ENCODE measurements at regions not wholly inside any gene's neighbourhood (a gene's known extent, or its start where the extent isn't known, plus 50 kb on each side); places are given as distances from the start of the nearest gene placed in this dataset.

DNA sequence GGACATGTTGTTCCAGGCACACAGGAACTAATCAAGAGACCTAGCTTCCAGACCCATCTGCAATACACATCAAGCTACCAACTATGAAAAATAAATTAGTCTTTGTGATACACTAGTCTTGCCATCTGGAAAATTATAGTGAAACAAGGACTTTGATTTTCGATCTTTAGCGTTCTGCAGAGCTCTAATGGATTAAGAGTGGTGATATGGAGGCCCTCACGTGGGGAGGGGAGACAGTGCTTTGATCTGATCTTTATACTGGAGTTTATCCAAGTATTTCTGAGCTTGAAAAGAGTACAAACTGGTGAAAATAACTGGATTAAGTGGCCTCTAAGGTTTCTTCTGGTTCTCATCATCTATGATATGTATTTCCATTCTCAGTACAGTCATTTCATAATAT lies 273.4 kb upstream of the CDH7 start:
- no peak for DNase-seq (ENCODE audit: low spot score)
- peaks cover 4% of the 10 kb centered on the region for H3K9me3 Mint-ChIP-seq (ENCODE audit: low read depth)
- H3K4me3 Mint-ChIP-seq (ENCODE audit: unreplicated experiment), result no peak overlapping the region
- peaks cover 2% of the 10 kb centered on the region for H3K27me3 Mint-ChIP-seq (ENCODE audit: low read depth)
- H3K36me3 Mint-ChIP-seq (ENCODE audit: low read depth), result no peaks in the 10 kb centered on the region
- no peaks in the 10 kb centered on the region for H3K4me1 Mint-ChIP-seq (ENCODE audit: low read depth)
- TF ChIP-seq, protein P1, sequence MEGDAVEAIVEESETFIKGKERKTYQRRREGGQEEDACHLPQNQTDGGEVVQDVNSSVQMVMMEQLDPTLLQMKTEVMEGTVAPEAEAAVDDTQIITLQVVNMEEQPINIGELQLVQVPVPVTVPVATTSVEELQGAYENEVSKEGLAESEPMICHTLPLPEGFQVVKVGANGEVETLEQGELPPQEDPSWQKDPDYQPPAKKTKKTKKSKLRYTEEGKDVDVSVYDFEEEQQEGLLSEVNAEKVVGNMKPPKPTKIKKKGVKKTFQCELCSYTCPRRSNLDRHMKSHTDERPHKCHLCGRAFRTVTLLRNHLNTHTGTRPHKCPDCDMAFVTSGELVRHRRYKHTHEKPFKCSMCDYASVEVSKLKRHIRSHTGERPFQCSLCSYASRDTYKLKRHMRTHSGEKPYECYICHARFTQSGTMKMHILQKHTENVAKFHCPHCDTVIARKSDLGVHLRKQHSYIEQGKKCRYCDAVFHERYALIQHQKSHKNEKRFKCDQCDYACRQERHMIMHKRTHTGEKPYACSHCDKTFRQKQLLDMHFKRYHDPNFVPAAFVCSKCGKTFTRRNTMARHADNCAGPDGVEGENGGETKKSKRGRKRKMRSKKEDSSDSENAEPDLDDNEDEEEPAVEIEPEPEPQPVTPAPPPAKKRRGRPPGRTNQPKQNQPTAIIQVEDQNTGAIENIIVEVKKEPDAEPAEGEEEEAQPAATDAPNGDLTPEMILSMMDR (IDR thresholded peaks at IDR 0.05), result no peak
- no peak overlapping the region for H3K27ac Mint-ChIP-seq (ENCODE audit: unreplicated experiment)

DNA sequence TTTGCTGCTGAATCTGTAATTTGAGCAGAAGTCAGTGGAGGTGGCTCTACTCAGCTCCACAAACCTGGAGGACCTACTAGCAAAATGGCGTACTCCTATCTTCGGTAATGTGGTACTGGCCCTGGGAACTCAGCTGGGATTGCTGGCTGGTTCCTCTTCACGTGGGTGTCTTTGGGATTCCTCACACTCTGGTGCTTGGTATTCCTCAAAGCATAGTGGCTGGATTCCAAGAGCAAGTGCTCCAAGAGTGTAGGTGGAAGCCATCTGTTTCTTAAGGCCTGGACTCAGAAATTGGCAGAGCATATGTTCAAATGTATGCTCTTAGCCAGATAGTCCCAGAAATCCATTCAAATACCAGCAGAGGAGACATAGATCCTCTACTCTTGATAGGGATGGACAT lies 281.9 kb upstream of the CDH7 start:
- Mint-ChIP-seq H3K27me3 (ENCODE audit: low read depth) (peaks cover 1% of the 10 kb centered on the region), H3K9me3 (ENCODE audit: low read depth) (no peaks in the 10 kb centered on the region), H3K4me3 (ENCODE audit: unreplicated experiment) (no peak overlapping the region), H3K4me1 (ENCODE audit: low read depth) (no peaks in the 10 kb centered on the region), H3K36me3 (ENCODE audit: low read depth) (no peaks in the 10 kb centered on the region), H3K27ac (ENCODE audit: unreplicated experiment) (no peak overlapping the region)
- TF ChIP-seq, protein P1 (IDR thresholded peaks at IDR 0.05), result no peak
- no peak for DNase-seq (ENCODE audit: low spot score)

DNA sequence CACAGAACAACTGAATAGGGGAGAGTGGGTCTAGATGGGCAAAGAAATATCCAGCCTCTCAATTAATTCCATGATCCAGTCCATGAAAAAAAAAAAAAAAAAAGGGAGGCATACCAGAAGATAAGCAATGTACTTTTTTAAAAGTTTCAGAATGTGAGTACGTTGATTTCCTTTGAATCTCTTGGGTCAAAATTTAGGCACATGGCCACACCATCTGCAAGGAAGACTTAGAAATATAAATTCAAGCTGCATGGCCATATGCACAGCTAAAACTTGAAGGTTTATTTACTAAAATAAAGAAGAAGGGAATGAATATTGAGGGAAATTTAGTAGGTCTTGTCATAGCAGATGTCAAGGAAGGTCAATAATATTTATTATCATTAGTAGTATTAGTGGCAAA lies 286.5 kb upstream of the CDH7 start:
- no peak overlapping the region for H3K27ac Mint-ChIP-seq (ENCODE audit: unreplicated experiment)
- H3K9me3 Mint-ChIP-seq (ENCODE audit: low read depth), result no peaks in the 10 kb centered on the region
- TF ChIP-seq, protein P1 (IDR thresholded peaks at IDR 0.05), result no peak
- no peaks in the 10 kb centered on the region for H3K36me3 Mint-ChIP-seq (ENCODE audit: low read depth)
- H3K4me1 Mint-ChIP-seq (ENCODE audit: low read depth), result no peaks in the 10 kb centered on the region
- DNase-seq (ENCODE audit: low spot score), result no peak
- H3K4me3 Mint-ChIP-seq (ENCODE audit: unreplicated experiment), result no peak overlapping the region
- H3K27me3 Mint-ChIP-seq (ENCODE audit: low read depth), result peaks cover 1% of the 10 kb centered on the region

DNA sequence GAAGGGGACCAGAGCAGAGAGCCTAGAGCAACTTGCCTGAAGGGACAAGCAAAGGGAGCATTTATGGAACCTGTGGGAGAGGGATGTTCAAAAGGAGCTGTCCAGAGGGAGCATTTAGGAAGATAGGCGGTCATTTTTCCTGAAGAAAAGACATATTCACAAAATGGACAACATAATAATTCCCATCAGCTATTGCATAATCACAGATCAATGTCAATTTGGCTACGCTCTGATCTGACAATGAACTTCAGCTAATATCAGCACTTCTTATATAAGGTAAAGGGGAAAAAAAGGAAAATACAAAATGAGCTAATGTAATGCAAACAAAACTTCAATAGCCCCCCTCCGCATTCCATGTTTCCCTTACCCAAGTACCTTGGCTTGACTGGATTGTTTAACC lies 291.1 kb upstream of the CDH7 start:
- no peaks in the 10 kb centered on the region for H3K4me1 Mint-ChIP-seq (ENCODE audit: low read depth)
- no peaks in the 10 kb centered on the region for H3K36me3 Mint-ChIP-seq (ENCODE audit: low read depth)
- TF ChIP-seq, protein P1 (IDR thresholded peaks at IDR 0.05), result no peak
- H3K9me3 Mint-ChIP-seq (ENCODE audit: low read depth), result no peaks in the 10 kb centered on the region
- H3K4me3 Mint-ChIP-seq (ENCODE audit: unreplicated experiment), result no peak overlapping the region
- DNase-seq (ENCODE audit: low spot score), result no peak
- H3K27ac Mint-ChIP-seq (ENCODE audit: unreplicated experiment), result no peak overlapping the region
- H3K27me3 Mint-ChIP-seq (ENCODE audit: low read depth), result no peaks in the 10 kb centered on the region

DNA sequence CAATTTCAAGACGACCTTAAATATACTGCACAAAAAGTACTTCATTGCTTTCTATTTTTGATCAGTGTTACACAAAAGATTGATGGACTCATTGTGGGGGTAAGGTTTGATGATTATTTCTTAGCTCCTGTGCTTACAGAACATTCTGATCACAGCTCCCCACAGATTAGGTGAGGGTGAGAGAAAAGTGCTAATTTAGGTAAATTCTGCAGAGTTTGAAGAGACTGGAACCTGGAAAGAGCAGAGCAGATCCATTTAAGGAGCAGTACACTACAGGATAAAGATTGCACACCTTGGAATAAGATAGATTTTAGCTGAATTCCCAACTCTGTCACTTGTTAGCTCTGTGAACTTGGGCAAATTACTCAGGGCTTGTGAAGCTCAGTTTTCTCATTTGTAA lies 291.9 kb upstream of the CDH7 start:
- Mint-ChIP-seq H3K9me3 (ENCODE audit: low read depth) (no peaks in the 10 kb centered on the region), H3K27me3 (ENCODE audit: low read depth) (no peaks in the 10 kb centered on the region), H3K36me3 (ENCODE audit: low read depth) (no peaks in the 10 kb centered on the region), H3K4me1 (ENCODE audit: low read depth) (no peaks in the 10 kb centered on the region), H3K4me3 (ENCODE audit: unreplicated experiment) (no peak overlapping the region), H3K27ac (ENCODE audit: unreplicated experiment) (no peak overlapping the region)
- no peak for DNase-seq (ENCODE audit: low spot score)
- TF ChIP-seq, protein P1 (IDR thresholded peaks at IDR 0.05), result no peak

All from chondrocyte (in vitro differentiated cells).